ENCODE measurements at regions not wholly inside any gene's neighbourhood (a gene's known extent, or its start where the extent isn't known, plus 50 kb on each side); places are given as distances from the start of the nearest gene placed in this dataset.

GRCh38 chr4:123950530-123950929 lies 553.9 kb downstream of the SPRY1 start:
- H3K27me3 ChIP-seq (ENCODE audit: control insufficient read depth, insufficient read depth, low read length), result no peaks in the 10 kb centered on the region
- H3K4me1 ChIP-seq (ENCODE audit: control insufficient read depth, extremely low read depth, insufficient read depth, low read length), result no peaks in the 10 kb centered on the region
- H3K27ac ChIP-seq (ENCODE audit: insufficient read depth, low read length), result no peak overlapping the region
- H2AFZ ChIP-seq (ENCODE audit: low read length), result no peak overlapping the region
- H3K9ac ChIP-seq (ENCODE audit: insufficient read depth, low read length), result no peak overlapping the region
- H3K36me3 ChIP-seq (ENCODE audit: control insufficient read depth, insufficient read depth, low read length), result no peaks in the 10 kb centered on the region
- H3K4me2 ChIP-seq (ENCODE audit: extremely low read depth, insufficient read depth, low read length), result no peak overlapping the region
- no peaks in the 10 kb centered on the region for H3K9me3 ChIP-seq (ENCODE audit: control insufficient read depth, insufficient read depth, low read depth, low read length)
- H3K4me3 ChIP-seq (replicated peaks in 1 of 4; ENCODE audit: control extremely low read depth in 1 of 4, insufficient read depth in 1 of 4, low read depth in 3 of 4, low read length in 4 of 4), result no peak overlapping the region
- no peak for DNase-seq (ENCODE audit: low read depth in 2 of 2)
- no peak for TF ChIP-seq CTCF (conservative IDR thresholded peaks at IDR 0.05 in 1 of 2, IDR thresholded peaks at IDR 0.05 in 1 of 2; ENCODE audit: low read depth in 1 of 2, low read length in 2 of 2)
- TF ChIP-seq EZH2 (IDR thresholded peaks at IDR 0.05; ENCODE audit: low read length, missing control alignments), result no peak
- no peaks in the 10 kb centered on the region for H4K20me1 ChIP-seq (ENCODE audit: control insufficient read depth, extremely low read depth, insufficient read depth, low read length)
- no peaks in the 10 kb centered on the region for H3K79me2 ChIP-seq (ENCODE audit: control insufficient read depth, insufficient read depth, low read length)

GRCh38 chr4:123952530-123953274 lies 556.1 kb downstream of the SPRY1 start:
- no peaks in the 10 kb centered on the region for H3K4me1 ChIP-seq (ENCODE audit: control insufficient read depth, extremely low read depth, insufficient read depth, low read length)
- H4K20me1 ChIP-seq (ENCODE audit: control insufficient read depth, extremely low read depth, insufficient read depth, low read length), result no peaks in the 10 kb centered on the region
- no peaks in the 10 kb centered on the region for H3K9me3 ChIP-seq (ENCODE audit: control insufficient read depth, insufficient read depth, low read depth, low read length)
- no peak overlapping the region for H3K9ac ChIP-seq (ENCODE audit: insufficient read depth, low read length)
- no peak overlapping the region for H2AFZ ChIP-seq (ENCODE audit: low read length)
- no peak for TF ChIP-seq CTCF (conservative IDR thresholded peaks at IDR 0.05 in 1 of 2, IDR thresholded peaks at IDR 0.05 in 1 of 2; ENCODE audit: low read depth in 1 of 2, low read length in 2 of 2)
- no peak for TF ChIP-seq EZH2 (IDR thresholded peaks at IDR 0.05; ENCODE audit: low read length, missing control alignments)
- no peaks in the 10 kb centered on the region for H3K27me3 ChIP-seq (ENCODE audit: control insufficient read depth, insufficient read depth, low read length)
- no peak overlapping the region for H3K4me3 ChIP-seq (replicated peaks in 1 of 4; ENCODE audit: control extremely low read depth in 1 of 4, insufficient read depth in 1 of 4, low read depth in 3 of 4, low read length in 4 of 4)
- no peak overlapping the region for H3K4me2 ChIP-seq (ENCODE audit: extremely low read depth, insufficient read depth, low read length)
- no peaks in the 10 kb centered on the region for H3K79me2 ChIP-seq (ENCODE audit: control insufficient read depth, insufficient read depth, low read length)
- H3K27ac ChIP-seq (ENCODE audit: insufficient read depth, low read length), result no peak overlapping the region
- H3K36me3 ChIP-seq (ENCODE audit: control insufficient read depth, insufficient read depth, low read length), result no peaks in the 10 kb centered on the region
- DNase-seq (ENCODE audit: low read depth in 2 of 2), result peak; percentile 60 to 73

- Histone ChIP-seq H3K4me1 (ENCODE audit: control insufficient read depth, extremely low read depth, insufficient read depth, low read length) (no peaks in the 10 kb centered on the region), H3K27me3 (ENCODE audit: control insufficient read depth, insufficient read depth, low read length) (no peaks in the 10 kb centered on the region), H3K27ac (ENCODE audit: insufficient read depth, low read length) (no peak overlapping the region), H2AFZ (ENCODE audit: low read length) (no peak overlapping the region), H3K4me2 (ENCODE audit: extremely low read depth, insufficient read depth, low read length) (no peak overlapping the region), H4K20me1 (ENCODE audit: control insufficient read depth, extremely low read depth, insufficient read depth, low read length) (no peaks in the 10 kb centered on the region), H3K9ac (ENCODE audit: insufficient read depth, low read length) (no peak overlapping the region), H3K9me3 (ENCODE audit: control insufficient read depth, insufficient read depth, low read depth, low read length) (no peaks in the 10 kb centered on the region), H3K4me3 (replicated peaks in 1 of 4; ENCODE audit: control extremely low read depth in 1 of 4, insufficient read depth in 1 of 4, low read depth in 3 of 4, low read length in 4 of 4) (no peak overlapping the region), H3K36me3 (ENCODE audit: control insufficient read depth, insufficient read depth, low read length) (no peaks in the 10 kb centered on the region), H3K79me2 (ENCODE audit: control insufficient read depth, insufficient read depth, low read length) (no peaks in the 10 kb centered on the region)
- TF ChIP-seq EZH2 (IDR thresholded peaks at IDR 0.05; ENCODE audit: low read length, missing control alignments), result no peak
- no peak for TF ChIP-seq CTCF (conservative IDR thresholded peaks at IDR 0.05 in 1 of 2, IDR thresholded peaks at IDR 0.05 in 1 of 2; ENCODE audit: low read depth in 1 of 2, low read length in 2 of 2)
- no peak for DNase-seq (ENCODE audit: low read depth in 2 of 2)
These were observed 557.0 kb downstream of the SPRY1 start for GRCh38 chr4:123953566-123953965.

Measured in fibroblast of lung (primary cell).